ENCODE measurements at regions not wholly inside any gene's neighbourhood (a gene's known extent, or its start where the extent isn't known, plus 50 kb on each side); places are given as distances from the start of the nearest gene placed in this dataset.

- Histone ChIP-seq H2AFZ (replicated peaks) (no peak overlapping the region), H3K36me3 (no peaks in the 10 kb centered on the region), H4K20me1 (ENCODE audit: low read depth) (no peaks in the 10 kb centered on the region), H3K4me2 (no peak overlapping the region), H3K27me3 (no peaks in the 10 kb centered on the region), H3K4me1 (peaks cover 21% of the 10 kb centered on the region), H3K9ac (no peak overlapping the region), H3F3A (ENCODE audit: low read depth) (peaks cover 14% of the 10 kb centered on the region), H3K9me3 (ENCODE audit: low read depth) (no peaks in the 10 kb centered on the region), H3K27ac (no peak overlapping the region), H3K79me2 (ENCODE audit: low read depth) (no peaks in the 10 kb centered on the region), H3K4me3 (no peak overlapping the region)
- no peaks in the 10 kb centered on the region for H3K9me3 Mint-ChIP-seq
- no peak overlapping the region for H3K4me3 Mint-ChIP-seq
- peaks cover 16% of the 10 kb centered on the region for H3K27me3 Mint-ChIP-seq (ENCODE audit: insufficient read depth, low read depth)
- no peaks in the 10 kb centered on the region for H3K36me3 Mint-ChIP-seq
- no peak for DNase-seq (ENCODE audit: low spot score)
- no peak for TF ChIP-seq CTCF (IDR thresholded peaks at IDR 0.05)
- TF ChIP-seq EZH2 (IDR thresholded peaks at IDR 0.05) = no peak
- no peak for TF ChIP-seq EZH2phosphoT487 (IDR thresholded peaks at IDR 0.05)
- peak overlapping the region; percentile 16 for H3K27ac Mint-ChIP-seq
- peaks cover 33% of the 10 kb centered on the region for H3K4me1 Mint-ChIP-seq
Observed at GRCh38 chr22:19626042-19626587, 88.2 kb upstream of the SEPTIN5 start.

GRCh38 chr22:19626666-19627065 lies 87.6 kb upstream of the SEPTIN5 start:
- no peak overlapping the region for H3K4me3 ChIP-seq
- Mint-ChIP-seq H3K27me3 (ENCODE audit: insufficient read depth, low read depth) (peaks cover 15% of the 10 kb centered on the region), H3K4me1 (peaks cover 27% of the 10 kb centered on the region), H3K4me3 (no peak overlapping the region), H3K27ac (no peak overlapping the region), H3K36me3 (no peaks in the 10 kb centered on the region), H3K9me3 (no peaks in the 10 kb centered on the region)
- peaks cover 8% of the 10 kb centered on the region for H3F3A ChIP-seq (ENCODE audit: low read depth)
- TF ChIP-seq EZH2 (IDR thresholded peaks at IDR 0.05) = no peak
- no peak for TF ChIP-seq CTCF (IDR thresholded peaks at IDR 0.05)
- no peak for TF ChIP-seq EZH2phosphoT487 (IDR thresholded peaks at IDR 0.05)
- H3K27ac ChIP-seq = no peak overlapping the region
- H3K27me3 ChIP-seq = peaks cover 3% of the 10 kb centered on the region
- no peak for DNase-seq (ENCODE audit: low spot score)
- no peaks in the 10 kb centered on the region for H3K9me3 ChIP-seq (ENCODE audit: low read depth)
- no peaks in the 10 kb centered on the region for H4K20me1 ChIP-seq (ENCODE audit: low read depth)
- no peak overlapping the region for H3K4me2 ChIP-seq
- no peak overlapping the region for H2AFZ ChIP-seq (replicated peaks)
- peaks cover 15% of the 10 kb centered on the region for H3K4me1 ChIP-seq
- H3K79me2 ChIP-seq (ENCODE audit: low read depth) = no peaks in the 10 kb centered on the region
- H3K9ac ChIP-seq = no peak overlapping the region
- H3K36me3 ChIP-seq = no peaks in the 10 kb centered on the region

GRCh38 chr22:19628038-19628776 lies 86.1 kb upstream of the SEPTIN5 start:
- Histone ChIP-seq H3K79me2 (ENCODE audit: low read depth) (no peaks in the 10 kb centered on the region), H3K4me1 (peaks cover 9% of the 10 kb centered on the region), H3F3A (ENCODE audit: low read depth) (peaks cover 3% of the 10 kb centered on the region), H3K36me3 (no peaks in the 10 kb centered on the region), H4K20me1 (ENCODE audit: low read depth) (no peaks in the 10 kb centered on the region), H3K27ac (no peak overlapping the region), H2AFZ (replicated peaks) (no peak overlapping the region), H3K9ac (no peak overlapping the region), H3K9me3 (ENCODE audit: low read depth) (no peaks in the 10 kb centered on the region), H3K4me2 (no peak overlapping the region), H3K27me3 (peaks cover 7% of the 10 kb centered on the region), H3K4me3 (no peak overlapping the region)
- peaks cover 21% of the 10 kb centered on the region for H3K4me1 Mint-ChIP-seq
- H3K9me3 Mint-ChIP-seq = no peaks in the 10 kb centered on the region
- no peak for TF ChIP-seq EZH2 (IDR thresholded peaks at IDR 0.05)
- no peaks in the 10 kb centered on the region for H3K36me3 Mint-ChIP-seq
- no peak for DNase-seq (ENCODE audit: low spot score)
- H3K27me3 Mint-ChIP-seq (ENCODE audit: insufficient read depth, low read depth) = peaks cover 11% of the 10 kb centered on the region
- H3K4me3 Mint-ChIP-seq = no peak overlapping the region
- no peak overlapping the region for H3K27ac Mint-ChIP-seq

- Histone ChIP-seq H2AFZ (replicated peaks) (peak overlapping the region; percentile 92), H3K79me2 (ENCODE audit: low read depth) (no peaks in the 10 kb centered on the region), H4K20me1 (ENCODE audit: low read depth) (no peaks in the 10 kb centered on the region), H3K9ac (no peak overlapping the region), H3K4me2 (no peak overlapping the region), H3F3A (ENCODE audit: low read depth) (no peaks in the 10 kb centered on the region), H3K27me3 (peaks cover 7% of the 10 kb centered on the region), H3K27ac (no peak overlapping the region), H3K9me3 (ENCODE audit: low read depth) (no peaks in the 10 kb centered on the region), H3K4me3 (no peak overlapping the region), H3K4me1 (peaks cover 9% of the 10 kb centered on the region), H3K36me3 (no peaks in the 10 kb centered on the region)
- DNase-seq (ENCODE audit: low spot score) = no peak
- Mint-ChIP-seq H3K36me3 (no peaks in the 10 kb centered on the region), H3K9me3 (no peaks in the 10 kb centered on the region), H3K4me1 (peaks cover 19% of the 10 kb centered on the region), H3K27me3 (ENCODE audit: insufficient read depth, low read depth) (peaks cover 15% of the 10 kb centered on the region), H3K27ac (no peak overlapping the region), H3K4me3 (no peak overlapping the region)
- TF ChIP-seq EZH2phosphoT487 (IDR thresholded peaks at IDR 0.05) (no peak), EZH2 (IDR thresholded peaks at IDR 0.05) (no peak), CTCF (IDR thresholded peaks at IDR 0.05) (no peak)
Observed at GRCh38 chr22:19629331-19629719, 85.0 kb upstream of the SEPTIN5 start.
